ENCODE measurements at regions not wholly inside any gene's neighbourhood (a gene's known extent, or its start where the extent isn't known, plus 50 kb on each side); places are given as distances from the start of the nearest gene placed in this dataset.
"Not testable (repeated sequence)": the region's sequence is repeated elsewhere in the genome, so short reads cannot be mapped to it uniquely, and the experiment has no call there.

DNA sequence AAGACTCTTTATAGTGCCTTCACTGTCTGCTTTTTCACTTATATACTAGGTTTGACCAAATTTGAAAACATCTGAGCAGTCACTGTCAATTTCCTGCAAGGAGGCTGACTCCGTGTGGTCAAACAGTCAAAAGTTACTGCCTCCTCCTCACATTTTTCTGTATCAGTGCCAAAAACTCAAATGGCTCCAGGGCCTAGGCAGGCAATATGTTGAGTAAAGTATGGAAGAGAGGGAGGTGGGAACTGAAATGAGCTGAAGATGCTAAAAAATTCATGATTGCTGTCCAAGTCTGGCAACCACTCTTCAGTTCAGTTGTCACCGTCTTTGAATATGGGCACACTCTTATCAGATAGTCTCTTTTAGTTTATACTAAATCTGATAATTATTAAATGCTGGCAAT, 551.6 kb downstream of the CCSER2 start:
- Histone ChIP-seq H3K27ac (ENCODE audit: low read depth in 1 of 2, low read length in 2 of 2) (no peak overlapping the region), H3K4me1 (ENCODE audit: control insufficient read depth in 1 of 2, insufficient read depth in 2 of 2, low read length in 2 of 2) (no peaks in the 10 kb centered on the region), H3K79me2 (ENCODE audit: insufficient read depth, low read length) (no peaks in the 10 kb centered on the region), H3K9me3 (replicated peaks in 1 of 2; ENCODE audit: control insufficient read depth in 1 of 2, insufficient read depth in 1 of 2, low read length in 2 of 2) (no peaks in the 10 kb centered on the region), H3K27me3 (ENCODE audit: control insufficient read depth in 2 of 2, insufficient read depth in 2 of 2, low read length in 2 of 2) (no peaks in the 10 kb centered on the region), H3K9ac (ENCODE audit: insufficient read depth, low read length, poor library complexity, severe bottlenecking) (no peak overlapping the region), H3K4me3 (replicated peaks in 1 of 3; ENCODE audit: low read depth in 2 of 3, low read length in 3 of 3) (no peak overlapping the region), H2AFZ (ENCODE audit: insufficient read depth, low read depth, low read length, poor library complexity, severe bottlenecking) (no peak overlapping the region), H3K4me2 (replicated peaks; ENCODE audit: extremely low read depth, low read length, poor library complexity, severe bottlenecking) (no peak overlapping the region), H4K20me1 (ENCODE audit: insufficient read depth, low read length) (no peaks in the 10 kb centered on the region), H3K36me3 (replicated peaks in 1 of 2; ENCODE audit: control insufficient read depth in 1 of 2, insufficient read depth in 2 of 2, low read length in 2 of 2) (no peaks in the 10 kb centered on the region)
- WGBS (ENCODE audit: insufficient coverage), result 100% methylated on average over 1 of the region's 2 CpGs
- TF ChIP-seq, protein P1, sequence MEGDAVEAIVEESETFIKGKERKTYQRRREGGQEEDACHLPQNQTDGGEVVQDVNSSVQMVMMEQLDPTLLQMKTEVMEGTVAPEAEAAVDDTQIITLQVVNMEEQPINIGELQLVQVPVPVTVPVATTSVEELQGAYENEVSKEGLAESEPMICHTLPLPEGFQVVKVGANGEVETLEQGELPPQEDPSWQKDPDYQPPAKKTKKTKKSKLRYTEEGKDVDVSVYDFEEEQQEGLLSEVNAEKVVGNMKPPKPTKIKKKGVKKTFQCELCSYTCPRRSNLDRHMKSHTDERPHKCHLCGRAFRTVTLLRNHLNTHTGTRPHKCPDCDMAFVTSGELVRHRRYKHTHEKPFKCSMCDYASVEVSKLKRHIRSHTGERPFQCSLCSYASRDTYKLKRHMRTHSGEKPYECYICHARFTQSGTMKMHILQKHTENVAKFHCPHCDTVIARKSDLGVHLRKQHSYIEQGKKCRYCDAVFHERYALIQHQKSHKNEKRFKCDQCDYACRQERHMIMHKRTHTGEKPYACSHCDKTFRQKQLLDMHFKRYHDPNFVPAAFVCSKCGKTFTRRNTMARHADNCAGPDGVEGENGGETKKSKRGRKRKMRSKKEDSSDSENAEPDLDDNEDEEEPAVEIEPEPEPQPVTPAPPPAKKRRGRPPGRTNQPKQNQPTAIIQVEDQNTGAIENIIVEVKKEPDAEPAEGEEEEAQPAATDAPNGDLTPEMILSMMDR (IDR thresholded peaks at IDR 0.05), result no peak
- intact Hi-C loops (cut with micrococcal nuclease), result no loop called here
- Mint-ChIP-seq H3K36me3 (no peaks in the 10 kb centered on the region), H3K9me3 (peaks cover 0 to 7% (median 3%) of the 10 kb centered on the region in 7 donors), H3K4me1 (no peaks in the 10 kb centered on the region), H3K27ac (no peak overlapping the region), H3K4me3 (no peak overlapping the region), H3K27me3 (ENCODE audit: low read depth in 3 of 3) (peaks cover 0 to 2% (median 2%) of the 10 kb centered on the region in 3 donors)
- DNase-seq, result no peak

DNA sequence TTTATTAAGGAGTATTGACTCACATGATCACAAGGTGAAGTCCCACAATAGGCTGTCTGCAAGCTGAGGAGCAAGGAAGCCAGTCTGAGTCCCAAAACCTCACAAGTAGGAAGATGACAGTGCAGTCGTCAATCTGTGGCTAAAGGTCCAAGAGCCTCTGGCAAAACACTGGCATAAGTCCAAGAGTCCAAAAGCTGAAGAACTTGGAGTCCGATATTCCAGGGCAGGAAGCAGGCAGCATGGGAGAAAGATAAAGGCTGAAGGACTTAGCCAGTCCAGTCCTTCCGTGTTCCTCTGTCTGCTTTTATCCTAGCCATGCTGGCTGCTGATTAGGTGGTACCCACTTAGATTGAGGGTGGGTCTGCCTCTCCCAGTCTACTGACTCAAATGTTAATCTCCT, 553.3 kb downstream of the CCSER2 start:
- H3K27ac ChIP-seq (ENCODE audit: low read depth in 1 of 2, low read length in 2 of 2); H3K36me3 ChIP-seq (replicated peaks in 1 of 2; ENCODE audit: control insufficient read depth in 1 of 2, insufficient read depth in 2 of 2, low read length in 2 of 2); H3K9ac ChIP-seq (ENCODE audit: insufficient read depth, low read length, poor library complexity, severe bottlenecking); H3K4me3 Mint-ChIP-seq; H3K27ac Mint-ChIP-seq; H3K4me1 ChIP-seq (ENCODE audit: control insufficient read depth in 1 of 2, insufficient read depth in 2 of 2, low read length in 2 of 2); H3K4me2 ChIP-seq (replicated peaks; ENCODE audit: extremely low read depth, low read length, poor library complexity, severe bottlenecking); H3K4me1 Mint-ChIP-seq; intact Hi-C loops (cut with micrococcal nuclease); H4K20me1 ChIP-seq (ENCODE audit: insufficient read depth, low read length); H3K27me3 Mint-ChIP-seq (ENCODE audit: low read depth in 3 of 3); DNase-seq; H3K4me3 ChIP-seq (replicated peaks in 1 of 3; ENCODE audit: low read depth in 2 of 3, low read length in 3 of 3); H2AFZ ChIP-seq (ENCODE audit: insufficient read depth, low read depth, low read length, poor library complexity, severe bottlenecking); H3K9me3 ChIP-seq (replicated peaks in 1 of 2; ENCODE audit: control insufficient read depth in 1 of 2, insufficient read depth in 1 of 2, low read length in 2 of 2); H3K27me3 ChIP-seq (ENCODE audit: control insufficient read depth in 2 of 2, insufficient read depth in 2 of 2, low read length in 2 of 2); H3K79me2 ChIP-seq (ENCODE audit: insufficient read depth, low read length); H3K36me3 Mint-ChIP-seq; H3K9me3 Mint-ChIP-seq: not testable (repeated sequence)
- WGBS (ENCODE audit: insufficient coverage), result 82% methylated on average over 3 of the region's 3 CpGs
